SH-SY5Y (cell line): ENCODE measurements at regions not wholly inside any gene's neighbourhood (a gene's known extent, or its start where the extent isn't known, plus 50 kb on each side); places are given as distances from the start of the nearest gene placed in this dataset.

Experiments
- GATA2 ChIP-seq: IDR thresholded peaks from 2 replicates; pipeline ENCODE4 v1.6.1; 2011; ENCODE audit warnings: mild to moderate bottlenecking, low read depth, low read length
- GATA3 ChIP-seq: IDR thresholded peaks from 2 replicates; pipeline ENCODE4 v1.6.1; 2011; ENCODE audit warnings: low read depth, mild to moderate bottlenecking, low read length, moderate library complexity

DNA sequence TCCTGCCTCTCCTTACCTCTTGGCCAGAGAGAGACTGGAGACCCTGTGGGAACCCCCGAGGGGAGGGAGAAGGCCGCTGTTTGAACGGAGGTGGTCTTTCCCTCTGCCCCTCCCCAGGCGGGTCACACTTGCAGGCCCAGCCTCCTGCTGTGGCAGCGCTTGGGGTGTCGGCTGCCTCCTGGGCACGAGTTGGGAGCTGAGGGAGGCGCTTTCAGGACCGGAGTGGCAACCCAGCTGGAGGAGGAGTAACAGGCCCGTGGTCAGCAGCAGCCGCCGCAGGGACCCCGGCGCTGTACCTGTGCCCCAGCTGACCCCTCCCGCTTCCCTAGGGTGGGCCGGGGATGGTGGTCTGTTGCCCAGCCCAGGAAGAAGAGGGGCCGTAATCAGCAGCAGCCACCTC lies 278.3 kb downstream of the SEC14L1 start:
- TF ChIP-seq GATA3 (no peak), GATA2 (no peak)
